Fibroblast of villous mesenchyme (primary cell): ENCODE measurements at regions not wholly inside any gene's neighbourhood (a gene's known extent, or its start where the extent isn't known, plus 50 kb on each side); places are given as distances from the start of the nearest gene placed in this dataset.

ENCODE experiments used
- DNase-seq: peaks from one replicate; pipeline ENCODE4 v3.0.0-alpha.2; 2010; ENCODE audit warnings: low read depth
- H3K4me3 ChIP-seq: 2 replicates; pipeline ENCODE4 v1.5.1; 2011; ENCODE audit warnings: low read depth, mild to moderate bottlenecking, low read length
- CTCF ChIP-seq: IDR thresholded peaks from 2 replicates; pipeline ENCODE4 v1.5.1; 2012; ENCODE audit warnings: low read depth, mild to moderate bottlenecking, low read length; ENCODE audit not compliant: insufficient read depth

- H3K4me3 ChIP-seq = no peak overlapping the region
- no peak for TF ChIP-seq CTCF
- peak; percentile 52 for DNase-seq
These were observed 278.0 kb upstream of the BOD1L1 start for GRCh38 chr4:13905543-13905942.

GRCh38 chr4:13906727-13907126 is 279.2 kb upstream of the BOD1L1 start:
- TF ChIP-seq CTCF = no peak
- peak; percentile 25 for DNase-seq
- no peak overlapping the region for H3K4me3 ChIP-seq

- H3K4me3 ChIP-seq = no peak overlapping the region
- peak; percentile 93 for DNase-seq
- peak; percentile 39 for TF ChIP-seq CTCF
These were observed 279.8 kb upstream of the BOD1L1 start for GRCh38 chr4:13907255-13907751.

GRCh38 chr4:13908455-13908854 is 280.9 kb upstream of the BOD1L1 start:
- H3K4me3 ChIP-seq = no peak overlapping the region
- no peak for TF ChIP-seq CTCF
- no peak for DNase-seq

- no peak for TF ChIP-seq CTCF
- no peak for DNase-seq
- H3K4me3 ChIP-seq = no peak overlapping the region
These were observed 283.0 kb upstream of the BOD1L1 start for GRCh38 chr4:13910556-13910955.

- no peak for TF ChIP-seq CTCF
- no peak overlapping the region for H3K4me3 ChIP-seq
- DNase-seq = no peak
These were observed 283.7 kb upstream of the BOD1L1 start for GRCh38 chr4:13911256-13911655.

GRCh38 chr4:13912436-13912925 is 285.0 kb upstream of the BOD1L1 start:
- no peak for TF ChIP-seq CTCF
- H3K4me3 ChIP-seq = no peak overlapping the region
- DNase-seq = peak; percentile 25
